Erythroblast (primary cell): ENCODE measurements at regions not wholly inside any gene's neighbourhood (a gene's known extent, or its start where the extent isn't known, plus 50 kb on each side); places are given as distances from the start of the nearest gene placed in this dataset.

ENCODE experiments used
- GATA1 ChIP-seq: IDR thresholded peaks from 2 replicates; pipeline ENCODE4 v1.6.1; 2011; ENCODE audit warnings: low read depth, mild to moderate bottlenecking, control low read depth, low read length, moderate library complexity
- POLR2A ChIP-seq: IDR thresholded peaks from 2 replicates; pipeline ENCODE4 v1.6.1; 2011; ENCODE audit warnings: mild to moderate bottlenecking, low read length

- TF ChIP-seq POLR2A (no peak), GATA1 (no peak)
Measured at GRCh38 chr20:52665441-52665840, 306.7 kb upstream of the TSHZ2 start.
